ENCODE measurements at regions not wholly inside any gene's neighbourhood (a gene's known extent, or its start where the extent isn't known, plus 50 kb on each side); places are given as distances from the start of the nearest gene placed in this dataset.

GRCh38 chr3:72335458-72336095 is 512.7 kb downstream of the SHQ1 start (continued):
- TF ChIP-seq CHD7 (IDR thresholded peaks at IDR 0.05; ENCODE audit: insufficient replicate concordance, low read length) (no peak), SIN3A (conservative IDR thresholded peaks at IDR 0.05 in 1 of 2, IDR thresholded peaks at IDR 0.05 in 1 of 2; ENCODE audit: low read depth in 1 of 2, low read length in 2 of 2) (no peak), SUZ12 (IDR thresholded peaks at IDR 0.05; ENCODE audit: low read length) (no peak), EZH2 (IDR thresholded peaks at IDR 0.05; ENCODE audit: low read depth, low read length, severe bottlenecking) (no peak), NANOG (IDR thresholded peaks at IDR 0.05; ENCODE audit: insufficient read depth, low read depth, low read length, poor library complexity, severe bottlenecking) (no peak), SAP30 (IDR thresholded peaks at IDR 0.05; ENCODE audit: insufficient read depth, insufficient replicate concordance, low read length) (no peak), RBBP5 (IDR thresholded peaks at IDR 0.05; ENCODE audit: borderline replicate concordance, low read depth, low read length) (no peak), SP4 (IDR thresholded peaks at IDR 0.05; ENCODE audit: low read length) (no peak), FOSL1 (IDR thresholded peaks at IDR 0.05; ENCODE audit: insufficient read depth, low read depth, low read length) (no peak)

All from H1 (cell line).